Thoracic aorta (tissue), 2 donors: ENCODE measurements at regions not wholly inside any gene's neighbourhood (a gene's known extent, or its start where the extent isn't known, plus 50 kb on each side); places are given as distances from the start of the nearest gene placed in this dataset.
"Not testable (repeated sequence)": the region's sequence is repeated elsewhere in the genome, so short reads cannot be mapped to it uniquely, and the experiment has no call there.

Source experiments
- ATAC-seq: fragments of 150-250 bp; one replicate; pipeline ENCODE4 v1.8.0; 2017; ENCODE audit warnings: low read depth; ENCODE audit not compliant: insufficient number of reproducible peaks, low FRiP score
- DNase-seq: peaks from one replicate; pipeline ENCODE4 v3.0.0-alpha.2; 2020; ENCODE audit warnings: low spot score
- H3K27ac ChIP-seq, 2 donors: fragments of 200-600 bp; sonication (generic); 1 replicate in 1 of 2; 2 replicates in 1 of 2; pipeline ENCODE4 v1.5.1; 2016; ENCODE audit warnings: mild to moderate bottlenecking in 2 of 2, moderate library complexity in 2 of 2
- H3K27me3 ChIP-seq: fragments of 200-600 bp; sonication (generic); replicated peaks from 2 replicates; pipeline ENCODE4 v1.6.0; 2016; ENCODE audit warnings: mild to moderate bottlenecking; ENCODE audit not compliant: insufficient read depth
- H3K36me3 ChIP-seq: fragments of 200-600 bp; sonication (generic); one replicate; pipeline ENCODE4 v1.5.1; 2016
- H3K4me1 ChIP-seq, 2 donors: fragments of 200-600 bp; sonication (generic); 1 replicate in 1 of 2; 2 replicates in 1 of 2; pipeline versions ENCODE4 v1.5.1 to v1.6.0; 2016; ENCODE audit warnings: low read depth in 2 of 2, mild to moderate bottlenecking in 1 of 2; ENCODE audit not compliant: control insufficient read depth in 1 of 2
- H3K4me3 ChIP-seq: fragments of 200-600 bp; sonication (generic); 2 replicates; pipeline ENCODE4 v1.5.1; 2016; ENCODE audit warnings: mild to moderate bottlenecking
- H3K9me3 ChIP-seq: fragments of 200-600 bp; sonication (generic); 2 replicates; pipeline ENCODE4 v1.5.1; 2016
- TF ChIP-seq, protein P1 (sequence below): fragments of 200-600 bp; sonication (generic); IDR thresholded peaks from one replicate; pipeline ENCODE4 v1.5.1; 2019; ENCODE audit warnings: antibody characterized with exemption

DNA sequence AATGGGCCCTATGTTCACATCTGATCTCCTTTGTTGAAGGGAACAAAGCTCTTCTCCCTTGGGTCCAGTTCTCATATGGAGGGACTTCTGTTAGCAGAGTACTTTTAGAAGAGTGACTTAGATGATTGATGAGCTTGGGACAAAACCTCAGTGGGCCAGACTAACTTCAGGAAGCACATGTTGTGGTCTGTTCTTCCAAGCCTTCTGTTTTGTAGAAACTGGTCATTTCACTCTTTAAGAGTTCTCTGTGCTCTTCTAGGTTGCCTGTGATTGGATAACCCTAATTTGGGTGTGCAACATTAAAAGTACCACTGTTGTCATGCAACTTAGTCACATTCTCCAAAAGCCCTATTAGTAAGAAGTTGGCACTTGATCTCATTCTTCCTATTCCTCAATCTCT, 183.5 kb upstream of the ACO1 start:
- Histone ChIP-seq H3K4me3 (no peak overlapping the region), H3K27me3 (no peaks in the 10 kb centered on the region), H3K9me3 (no peaks in the 10 kb centered on the region), H3K36me3 (no peaks in the 10 kb centered on the region), H3K4me1 (no peaks in the 10 kb centered on the region), H3K27ac (no peak overlapping the region)
- DNase-seq (no peak), ATAC-seq (no peak)
- TF ChIP-seq, protein P1, sequence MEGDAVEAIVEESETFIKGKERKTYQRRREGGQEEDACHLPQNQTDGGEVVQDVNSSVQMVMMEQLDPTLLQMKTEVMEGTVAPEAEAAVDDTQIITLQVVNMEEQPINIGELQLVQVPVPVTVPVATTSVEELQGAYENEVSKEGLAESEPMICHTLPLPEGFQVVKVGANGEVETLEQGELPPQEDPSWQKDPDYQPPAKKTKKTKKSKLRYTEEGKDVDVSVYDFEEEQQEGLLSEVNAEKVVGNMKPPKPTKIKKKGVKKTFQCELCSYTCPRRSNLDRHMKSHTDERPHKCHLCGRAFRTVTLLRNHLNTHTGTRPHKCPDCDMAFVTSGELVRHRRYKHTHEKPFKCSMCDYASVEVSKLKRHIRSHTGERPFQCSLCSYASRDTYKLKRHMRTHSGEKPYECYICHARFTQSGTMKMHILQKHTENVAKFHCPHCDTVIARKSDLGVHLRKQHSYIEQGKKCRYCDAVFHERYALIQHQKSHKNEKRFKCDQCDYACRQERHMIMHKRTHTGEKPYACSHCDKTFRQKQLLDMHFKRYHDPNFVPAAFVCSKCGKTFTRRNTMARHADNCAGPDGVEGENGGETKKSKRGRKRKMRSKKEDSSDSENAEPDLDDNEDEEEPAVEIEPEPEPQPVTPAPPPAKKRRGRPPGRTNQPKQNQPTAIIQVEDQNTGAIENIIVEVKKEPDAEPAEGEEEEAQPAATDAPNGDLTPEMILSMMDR: no peak

DNA sequence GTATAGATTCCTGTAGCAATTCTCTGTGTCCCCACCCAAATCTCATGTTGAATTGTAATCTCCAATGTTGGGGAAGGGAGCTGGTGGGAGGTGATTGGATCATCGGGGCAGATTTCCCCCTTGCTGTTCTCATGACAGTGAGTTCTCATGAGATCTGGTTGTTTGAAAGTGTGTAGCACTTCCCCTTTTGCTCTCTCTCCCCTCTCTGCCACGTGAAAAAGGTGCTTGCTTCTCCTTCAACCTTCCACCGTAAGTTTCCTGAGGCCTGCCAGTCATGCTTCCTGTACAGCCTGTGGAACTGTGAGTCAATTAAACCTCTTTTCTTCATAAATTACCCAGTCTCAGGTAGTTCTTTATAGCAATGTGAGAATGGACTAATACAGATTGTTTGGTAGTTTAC, 175.3 kb upstream of the ACO1 start:
- not testable (repeated sequence) for H3K4me3 ChIP-seq, DNase-seq, H3K9me3 ChIP-seq, H3K27me3 ChIP-seq, H3K27ac ChIP-seq, ATAC-seq, H3K36me3 ChIP-seq, H3K4me1 ChIP-seq

DNA sequence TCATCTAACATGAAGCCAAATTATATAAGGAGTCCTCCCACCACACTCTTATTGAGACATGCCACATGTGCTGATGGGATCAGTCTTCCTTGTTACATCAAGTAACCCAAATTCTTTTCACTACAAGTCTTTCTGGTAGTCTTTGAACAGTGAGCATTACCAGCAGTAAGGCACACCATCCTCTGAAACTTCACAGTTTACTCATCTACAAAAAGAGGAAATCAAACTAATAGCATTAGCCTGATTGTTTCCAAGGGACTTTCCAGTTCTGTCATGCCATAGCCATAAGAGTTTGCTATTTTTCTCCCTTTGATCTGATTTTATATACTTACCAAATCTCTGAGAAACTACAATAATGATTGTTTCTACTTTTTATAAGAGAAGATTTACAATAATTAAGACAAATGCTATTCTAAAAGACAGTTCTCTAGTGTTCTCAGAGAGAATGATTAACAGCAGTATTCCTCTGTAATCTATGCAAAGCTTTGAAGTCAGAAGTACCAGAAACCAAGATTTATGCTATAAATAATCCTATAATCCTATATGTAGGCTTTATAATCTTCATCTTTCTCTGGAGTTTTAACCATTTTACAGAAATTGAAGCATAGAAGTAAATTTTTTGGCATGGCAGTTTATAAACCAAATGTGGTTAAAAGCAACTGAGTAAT, 166.2 kb upstream of the ACO1 start:
- Histone ChIP-seq H3K27me3 (no peaks in the 10 kb centered on the region), H3K27ac (no peak overlapping the region), H3K9me3 (no peaks in the 10 kb centered on the region), H3K4me1 (no peaks in the 10 kb centered on the region), H3K36me3 (no peaks in the 10 kb centered on the region), H3K4me3 (no peak overlapping the region)
- DNase-seq (no peak), ATAC-seq (no peak)
- TF ChIP-seq, protein P1: no peak

GRCh38 chr9:32220750-32221149, 163.7 kb upstream of the ACO1 start:
- no peaks in the 10 kb centered on the region for H3K36me3 ChIP-seq
- H3K27ac ChIP-seq: no peak overlapping the region
- H3K4me3 ChIP-seq: no peak overlapping the region
- DNase-seq (no peak), ATAC-seq (no peak)
- no peaks in the 10 kb centered on the region for H3K27me3 ChIP-seq
- TF ChIP-seq, protein P1: no peak
- no peaks in the 10 kb centered on the region for H3K4me1 ChIP-seq
- no peaks in the 10 kb centered on the region for H3K9me3 ChIP-seq

DNA sequence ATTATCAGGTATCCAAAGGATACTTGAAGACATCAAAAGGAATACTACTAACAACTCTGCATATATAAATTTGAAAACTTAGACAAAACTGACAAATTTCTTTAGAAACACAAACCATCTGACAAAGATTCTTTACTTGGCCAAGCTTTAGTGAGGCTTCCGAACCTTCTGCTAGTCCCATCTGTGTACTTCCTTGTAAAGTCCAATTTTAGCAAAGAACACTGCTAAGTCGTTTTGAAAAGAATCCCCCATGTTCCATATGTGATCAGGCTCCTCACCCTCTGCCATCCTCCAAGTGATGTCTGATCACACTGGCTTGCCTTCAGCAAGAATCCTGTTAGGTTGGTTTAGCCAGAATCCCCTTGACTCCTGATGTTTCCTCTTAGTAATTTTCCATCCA, 150.0 kb upstream of the ACO1 start:
- Histone ChIP-seq H3K27ac (no peak overlapping the region), H3K4me3 (no peak overlapping the region), H3K36me3 (no peaks in the 10 kb centered on the region), H3K9me3 (no peaks in the 10 kb centered on the region), H3K4me1 (no peaks in the 10 kb centered on the region), H3K27me3 (no peaks in the 10 kb centered on the region)
- TF ChIP-seq, protein P1: no peak
- DNase-seq (no peak), ATAC-seq (no peak)

DNA sequence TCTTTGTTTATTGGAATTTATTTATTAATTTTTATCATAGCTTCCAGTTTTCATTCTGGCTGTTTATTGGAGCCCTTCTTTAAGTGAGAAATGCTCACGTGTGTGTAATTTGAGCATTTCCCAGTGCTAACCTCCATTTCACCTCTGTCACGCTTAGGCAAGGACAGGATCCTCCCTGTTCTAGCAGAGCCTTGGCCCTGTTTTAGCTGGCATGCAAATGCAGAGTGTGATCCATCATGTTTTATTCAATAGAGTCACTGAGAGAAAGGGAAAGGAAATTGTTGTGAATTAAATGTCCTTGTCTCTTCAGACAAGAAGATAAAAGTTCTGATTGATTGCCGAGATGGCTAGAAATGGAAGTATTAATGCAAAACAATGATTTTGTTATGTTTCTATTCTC, 137.3 kb upstream of the ACO1 start:
- Histone ChIP-seq H3K27me3 (no peaks in the 10 kb centered on the region), H3K36me3 (no peaks in the 10 kb centered on the region), H3K9me3 (no peaks in the 10 kb centered on the region), H3K4me3 (no peak overlapping the region), H3K4me1 (no peaks in the 10 kb centered on the region), H3K27ac (no peak overlapping the region)
- TF ChIP-seq, protein P1: no peak
- ATAC-seq (no peak), DNase-seq (no peak)
